Skeletal muscle satellite cell (primary cell): ENCODE measurements at regions not wholly inside any gene's neighbourhood (a gene's known extent, or its start where the extent isn't known, plus 50 kb on each side); places are given as distances from the start of the nearest gene placed in this dataset.
"Not testable (repeated sequence)": the region's sequence is repeated elsewhere in the genome, so short reads cannot be mapped to it uniquely, and the experiment has no call there.

ENCODE experiments used
- H3K27me3 ChIP-seq: 2 replicates; pipeline ENCODE4 v1.7.0; 2013; ENCODE audit warnings: low read length; ENCODE audit not compliant: control insufficient read depth, insufficient read depth
- H3K36me3 ChIP-seq: 2 replicates; pipeline ENCODE4 v1.7.0; 2013; ENCODE audit warnings: mild to moderate bottlenecking, control low read depth, low read length; ENCODE audit not compliant: insufficient read depth
- H3K4me1 ChIP-seq: 2 replicates; pipeline ENCODE4 v1.7.0; 2013; ENCODE audit warnings: low read length; ENCODE audit not compliant: control insufficient read depth, insufficient read depth
- H3K4me2 ChIP-seq: 2 replicates; pipeline ENCODE4 v1.7.0; 2013; ENCODE audit warnings: mild to moderate bottlenecking, low read length
- H3K4me3 ChIP-seq: 2 replicates; pipeline ENCODE4 v1.7.0; 2013; ENCODE audit warnings: low read length
- H3K9ac ChIP-seq: 2 replicates; pipeline ENCODE4 v1.7.0; 2013; ENCODE audit warnings: mild to moderate bottlenecking, low read depth, low read length, moderate library complexity
- H3K9me3 ChIP-seq: replicated peaks from 2 replicates; pipeline ENCODE4 v1.7.0; 2013; ENCODE audit warnings: mild to moderate bottlenecking, control low read depth, low read length

DNA sequence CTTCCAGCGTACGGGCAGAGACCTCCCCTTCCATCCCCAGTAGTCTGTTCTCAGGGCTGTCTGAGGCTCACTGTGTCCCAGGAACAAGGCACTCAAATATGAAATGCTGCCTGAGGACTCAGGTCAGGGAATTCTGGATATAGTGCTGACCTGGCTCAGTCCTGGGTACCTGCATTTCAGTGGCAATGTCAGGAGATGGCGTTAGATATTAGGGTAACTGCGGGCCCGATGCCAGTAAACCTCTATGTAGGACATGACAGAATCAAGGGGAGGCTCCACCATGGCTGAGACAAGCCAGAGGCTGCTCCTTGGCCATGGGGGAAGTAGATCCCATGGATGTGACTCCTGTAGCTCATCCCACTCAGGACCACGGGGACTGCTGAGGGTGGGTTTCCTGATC, 131.7 kb downstream of the ZNF280B start:
- not testable (repeated sequence) for H3K36me3 ChIP-seq, H3K4me2 ChIP-seq, H3K9ac ChIP-seq, H3K4me1 ChIP-seq, H3K4me3 ChIP-seq, H3K9me3 ChIP-seq
- H3K27me3 ChIP-seq: peaks cover 55% of the 10 kb centered on the region

DNA sequence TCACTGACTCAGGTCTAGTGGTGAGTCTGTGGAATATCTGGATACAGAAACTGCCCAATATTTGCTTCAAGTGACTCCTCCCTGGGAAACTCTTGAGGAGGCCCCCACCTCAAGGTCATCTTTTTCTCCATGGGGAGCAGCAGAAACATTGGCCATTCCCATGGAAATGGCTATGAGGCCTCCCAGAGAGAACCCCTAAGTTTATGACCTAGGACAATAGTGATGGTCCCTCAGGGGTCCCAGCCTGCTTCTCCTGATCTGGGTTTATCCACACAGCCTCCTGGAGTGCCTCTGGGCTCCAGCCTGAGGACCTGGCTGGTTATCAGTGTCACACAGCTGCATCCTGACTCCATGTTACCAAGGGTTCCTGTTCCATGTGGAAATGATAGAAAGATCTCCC, 131.2 kb downstream of the ZNF280B start:
- Histone ChIP-seq H3K36me3 (no peaks in the 10 kb centered on the region), H3K4me3 (no peak overlapping the region), H3K4me1 (no peaks in the 10 kb centered on the region), H3K9ac (no peak overlapping the region), H3K4me2 (no peak overlapping the region), H3K27me3 (peaks cover 52% of the 10 kb centered on the region), H3K9me3 (no peaks in the 10 kb centered on the region)

DNA sequence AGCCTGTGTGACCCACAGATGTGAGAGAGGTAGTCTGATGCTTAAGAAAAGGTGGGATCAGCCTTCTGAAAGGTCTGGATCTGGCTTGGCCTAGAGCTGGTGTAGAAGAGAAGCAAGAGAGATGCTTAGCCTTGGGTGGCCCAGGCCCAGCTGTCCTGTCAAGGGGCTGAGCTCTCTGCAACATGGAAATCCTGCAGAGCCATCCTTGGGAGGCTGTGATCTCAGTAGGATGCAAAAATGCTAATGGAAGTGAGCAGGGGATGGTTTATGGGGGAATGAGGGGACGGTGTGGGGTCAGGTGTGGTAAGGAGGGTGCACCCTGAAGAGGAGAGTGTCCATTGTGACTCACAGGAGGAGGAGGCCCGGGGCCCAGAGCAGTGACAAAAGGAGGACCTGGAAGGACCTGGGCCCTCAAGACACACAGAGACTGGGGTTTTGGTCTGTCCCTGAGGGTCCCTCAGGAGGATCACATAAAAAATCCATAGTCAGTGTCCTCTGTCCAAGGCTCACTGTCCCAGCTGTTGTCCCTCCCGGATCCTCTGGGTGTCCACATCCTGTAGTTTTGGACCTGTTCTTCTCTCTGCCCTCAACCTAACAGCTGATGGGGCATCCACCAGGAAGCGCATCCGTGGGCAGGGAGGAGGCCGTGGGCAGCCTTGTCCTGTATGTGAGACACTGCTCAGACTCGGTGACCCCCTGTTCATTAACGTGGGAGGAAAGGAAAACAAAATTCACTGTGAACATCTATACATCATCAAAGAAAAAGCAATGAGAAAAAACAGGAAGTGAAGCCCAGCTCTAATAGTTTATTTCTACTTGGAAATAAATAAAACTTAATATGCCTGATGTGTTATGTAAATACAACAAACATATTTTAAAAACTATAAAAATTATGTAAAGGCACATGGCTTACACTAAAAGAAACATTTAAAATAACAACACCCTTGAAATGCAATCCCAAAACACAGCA, 129.8 kb downstream of the ZNF280B start:
- Histone ChIP-seq H3K27me3 (peaks cover 52% of the 10 kb centered on the region), H3K4me1 (no peaks in the 10 kb centered on the region), H3K4me3 (no peak overlapping the region)

DNA sequence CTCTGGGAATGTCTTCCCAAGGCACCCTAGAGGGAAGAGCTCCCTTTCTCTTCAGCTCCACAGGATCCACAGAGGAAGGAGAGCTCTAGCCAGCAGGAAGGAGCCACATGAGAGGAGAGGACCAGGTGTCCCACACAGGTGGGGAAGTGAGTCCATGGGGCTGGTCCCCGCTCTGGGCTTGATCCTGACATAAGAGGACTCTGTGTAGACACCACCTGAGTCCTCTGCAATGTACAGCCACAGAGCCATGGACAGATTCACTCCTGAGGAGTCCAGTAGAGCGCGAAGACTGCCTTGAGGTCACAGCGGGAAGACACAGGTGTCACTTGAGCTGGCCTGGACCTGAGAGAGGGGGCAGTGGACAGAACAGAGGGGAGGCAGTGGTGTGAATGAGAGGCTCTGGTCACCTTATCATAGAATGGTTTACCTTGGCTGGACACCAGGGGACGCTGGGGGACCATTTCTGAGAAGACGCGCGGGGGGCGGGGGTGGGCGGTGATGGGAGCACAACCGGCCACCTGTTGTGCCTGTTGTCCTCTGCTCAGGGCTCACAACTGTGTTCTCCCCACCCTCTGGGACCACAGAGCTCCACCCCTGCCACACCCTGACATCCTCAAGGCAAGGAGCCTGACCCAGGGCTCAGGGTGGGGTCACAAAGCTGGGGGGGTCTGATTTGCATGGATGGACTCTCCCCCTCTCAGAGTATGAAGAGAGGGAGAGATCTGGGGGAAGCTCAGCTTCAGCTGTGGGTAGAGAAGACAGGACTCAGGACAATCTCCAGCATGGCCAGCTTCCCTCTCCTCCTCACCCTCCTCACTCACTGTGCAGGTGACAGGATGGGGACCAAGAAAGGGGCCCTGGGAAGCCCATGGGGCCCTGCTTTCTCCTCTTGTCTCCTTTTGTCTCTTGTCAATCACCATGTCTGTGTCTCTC, 128.2 kb downstream of the ZNF280B start:
- H3K27me3 ChIP-seq: peaks cover 52% of the 10 kb centered on the region
- H3K9ac ChIP-seq: no peak overlapping the region
- H3K4me1 ChIP-seq: no peaks in the 10 kb centered on the region
- no peaks in the 10 kb centered on the region for H3K36me3 ChIP-seq
- H3K4me2 ChIP-seq: no peak overlapping the region
- H3K9me3 ChIP-seq: no peaks in the 10 kb centered on the region
- no peak overlapping the region for H3K4me3 ChIP-seq

More for the DNA sequence above, 129.8 kb downstream of the ZNF280B start:
- no peak overlapping the region for H3K4me2 ChIP-seq
- no peaks in the 10 kb centered on the region for H3K36me3 ChIP-seq
- no peaks in the 10 kb centered on the region for H3K9me3 ChIP-seq
- no peak overlapping the region for H3K9ac ChIP-seq

DNA sequence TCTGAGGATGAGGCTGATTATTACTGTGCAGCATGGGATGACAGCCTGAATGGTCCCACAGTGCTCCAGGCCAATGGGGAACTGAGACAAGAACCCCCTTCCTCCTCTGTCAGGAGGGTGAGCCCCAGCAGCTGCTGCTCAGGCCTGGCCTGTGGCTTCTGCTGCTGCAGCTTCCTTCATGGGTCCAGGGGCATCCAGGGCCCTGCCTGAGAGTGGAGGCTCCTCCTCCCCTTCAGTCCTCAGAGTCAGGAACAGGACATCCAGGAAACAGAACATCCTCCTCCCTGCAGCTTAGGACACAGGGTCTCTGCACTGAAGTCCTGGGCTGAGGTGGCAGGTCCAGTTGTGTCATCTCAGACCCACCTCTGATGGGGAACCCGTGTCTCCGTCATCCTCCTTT, 127.2 kb downstream of the ZNF280B start:
- H3K27me3 ChIP-seq: peaks cover 44% of the 10 kb centered on the region
- H3K36me3 ChIP-seq, H3K9ac ChIP-seq, H3K4me1 ChIP-seq, H3K9me3 ChIP-seq, H3K4me2 ChIP-seq, H3K4me3 ChIP-seq: not testable (repeated sequence)

DNA sequence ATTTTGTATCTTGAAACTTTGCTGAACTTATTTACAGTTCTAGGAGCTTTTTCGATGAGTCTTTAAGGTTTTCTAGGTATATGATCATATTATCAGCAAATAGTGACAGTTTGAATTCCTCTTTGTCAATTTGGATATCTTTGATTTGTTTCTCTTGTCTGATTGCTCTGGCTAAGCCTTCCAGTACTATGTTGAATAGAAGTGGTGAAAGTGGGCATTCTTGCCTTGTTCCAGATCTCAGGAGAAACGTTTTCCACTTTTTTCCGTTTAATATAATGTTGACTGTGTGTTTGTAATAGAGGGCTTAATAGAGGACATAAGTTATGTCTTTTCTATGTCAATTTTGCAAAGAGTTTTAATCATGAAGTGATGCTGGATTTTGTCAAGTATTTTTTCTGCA, 124.3 kb downstream of the ZNF280B start:
- no peak overlapping the region for H3K4me3 ChIP-seq
- H3K36me3 ChIP-seq: no peaks in the 10 kb centered on the region
- H3K27me3 ChIP-seq: peaks cover 45% of the 10 kb centered on the region
- no peak overlapping the region for H3K9ac ChIP-seq
- no peaks in the 10 kb centered on the region for H3K4me1 ChIP-seq
- no peak overlapping the region for H3K4me2 ChIP-seq
- H3K9me3 ChIP-seq: no peaks in the 10 kb centered on the region

DNA sequence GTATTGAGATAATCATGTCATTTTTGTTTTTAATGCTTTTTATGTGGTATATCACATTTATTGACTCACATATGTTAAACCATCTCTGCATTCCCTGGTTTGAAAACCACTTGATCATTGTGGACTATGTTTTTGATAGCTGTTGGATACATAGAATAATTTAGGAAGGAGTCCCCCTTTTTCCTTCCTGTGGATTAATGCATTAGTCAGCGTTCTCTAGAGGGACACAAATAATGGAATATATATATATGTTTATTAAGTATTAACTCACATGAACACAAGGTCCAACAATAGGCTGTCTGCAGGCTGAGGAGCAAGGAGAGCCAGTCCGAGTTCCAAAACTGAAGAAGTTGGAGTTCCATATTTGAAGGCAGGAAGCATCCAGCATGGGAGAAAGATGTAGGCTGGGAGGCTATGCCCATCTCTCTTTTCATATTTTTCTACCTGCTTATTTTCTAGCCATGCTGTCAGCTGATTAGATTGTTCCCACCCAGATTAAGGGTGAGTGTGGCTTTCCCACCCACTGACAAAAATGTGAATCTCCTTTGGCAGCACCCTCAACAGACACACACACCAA, 123.8 kb downstream of the ZNF280B start:
- H3K27me3 ChIP-seq: peaks cover 42% of the 10 kb centered on the region

DNA sequence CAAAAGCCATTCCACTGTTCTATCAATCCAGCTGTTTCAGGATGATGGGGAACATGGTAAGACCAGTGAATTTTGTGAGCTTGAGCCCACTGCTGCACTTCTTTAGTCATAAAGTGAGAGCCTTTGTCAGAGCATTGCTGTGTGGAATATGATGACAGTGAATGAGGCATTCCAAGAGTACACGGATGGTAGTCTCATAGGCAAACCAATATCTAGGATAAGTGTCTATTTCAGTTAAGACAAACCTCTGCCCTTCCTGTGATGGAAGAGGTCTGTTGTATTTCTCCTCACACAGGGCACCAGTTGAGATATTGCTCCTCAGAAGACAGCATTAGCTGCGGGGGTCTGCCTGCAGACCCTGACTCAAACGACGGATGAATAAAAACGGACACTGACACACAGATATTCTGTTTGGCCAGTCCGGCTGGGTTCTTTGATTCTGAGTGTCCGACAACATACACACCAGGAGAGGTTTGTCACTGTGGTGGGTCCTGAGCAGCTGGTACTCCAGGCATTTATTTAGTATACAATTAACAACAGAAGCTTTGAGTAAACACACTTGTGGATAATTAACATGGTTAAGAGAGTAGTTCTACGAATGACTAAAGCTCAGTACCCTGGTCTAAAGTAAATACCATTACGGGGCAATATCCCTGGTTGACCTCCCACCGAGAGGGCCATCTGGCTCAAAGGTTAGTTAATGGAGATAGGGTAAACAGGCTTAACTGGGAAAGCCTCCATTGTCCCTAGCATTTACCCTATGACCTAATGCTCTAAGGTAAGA, 121.7 kb downstream of the ZNF280B start:
- Histone ChIP-seq H3K4me3 (no peak overlapping the region), H3K9ac (no peak overlapping the region), H3K9me3 (no peaks in the 10 kb centered on the region), H3K4me2 (no peak overlapping the region), H3K4me1 (no peaks in the 10 kb centered on the region), H3K27me3 (peaks cover 42% of the 10 kb centered on the region), H3K36me3 (no peaks in the 10 kb centered on the region)

More for the DNA sequence above, 123.8 kb downstream of the ZNF280B start:
- Histone ChIP-seq H3K4me1 (no peaks in the 10 kb centered on the region), H3K36me3 (no peaks in the 10 kb centered on the region), H3K9me3 (no peaks in the 10 kb centered on the region), H3K4me3 (no peak overlapping the region), H3K9ac (no peak overlapping the region), H3K4me2 (no peak overlapping the region)

DNA sequence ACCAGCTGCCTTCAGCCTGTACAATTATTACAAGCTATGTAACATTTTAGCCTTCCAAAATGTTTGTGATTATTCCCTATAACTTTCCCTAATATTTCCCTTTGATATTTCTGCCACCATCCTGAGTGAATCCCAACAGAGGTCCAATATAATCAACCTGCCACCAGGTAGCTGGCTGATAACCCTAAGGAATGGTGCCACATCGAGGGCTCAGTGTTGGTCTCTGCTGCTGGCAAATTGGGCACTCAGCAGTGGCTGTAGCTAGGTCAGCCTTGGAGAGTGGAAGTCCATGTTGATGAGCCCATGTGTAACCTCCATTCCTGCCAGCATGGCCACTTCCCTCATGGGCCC, 121.2 kb downstream of the ZNF280B start:
- Histone ChIP-seq H3K4me3 (no peak overlapping the region), H3K4me2 (no peak overlapping the region), H3K4me1 (no peaks in the 10 kb centered on the region), H3K9me3 (no peaks in the 10 kb centered on the region), H3K36me3 (no peaks in the 10 kb centered on the region), H3K27me3 (peaks cover 41% of the 10 kb centered on the region), H3K9ac (no peak overlapping the region)

DNA sequence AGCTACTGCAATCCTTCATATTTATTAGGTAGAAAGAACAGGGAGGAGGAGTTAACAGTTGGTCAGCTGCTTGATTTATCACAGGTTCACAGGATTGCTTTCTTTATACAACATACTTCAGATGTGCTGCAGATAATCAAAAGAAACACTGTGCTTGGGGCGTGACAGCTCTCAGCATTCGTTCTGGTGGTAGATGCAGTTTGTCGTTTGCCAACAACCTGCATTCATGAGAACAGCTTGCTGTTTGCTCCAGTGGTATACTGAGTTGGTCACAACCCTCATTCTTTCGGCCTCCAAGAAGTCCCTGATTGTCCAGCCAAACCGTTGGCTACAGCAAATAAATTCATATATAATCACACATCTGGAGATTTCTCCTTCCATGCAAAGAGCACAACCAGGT, 120.5 kb downstream of the ZNF280B start:
- Histone ChIP-seq H3K27me3 (peaks cover 34% of the 10 kb centered on the region), H3K9me3 (no peaks in the 10 kb centered on the region), H3K4me1 (no peaks in the 10 kb centered on the region), H3K9ac (no peak overlapping the region), H3K4me3 (no peak overlapping the region), H3K4me2 (no peak overlapping the region), H3K36me3 (no peaks in the 10 kb centered on the region)

DNA sequence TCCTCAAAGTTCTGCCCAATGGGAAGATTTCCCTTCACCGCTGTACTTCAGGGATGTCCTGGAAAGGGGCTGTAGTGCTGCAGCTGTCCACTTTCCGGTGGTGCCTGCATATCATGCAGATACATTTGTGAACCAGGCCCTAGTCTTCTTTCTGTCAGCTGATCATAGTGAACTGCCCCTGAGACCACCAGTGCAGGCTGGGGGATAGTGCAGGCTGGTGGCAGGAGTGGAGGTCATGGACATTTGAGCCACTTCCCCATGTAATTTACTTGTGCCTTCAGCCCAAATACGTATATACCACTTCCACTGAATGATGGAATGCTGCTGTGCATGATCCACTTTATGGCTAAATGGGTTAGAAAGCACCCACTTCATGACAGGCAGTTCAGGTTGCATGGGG, 120.0 kb downstream of the ZNF280B start:
- Histone ChIP-seq H3K27me3 (peaks cover 30% of the 10 kb centered on the region), H3K4me1 (no peaks in the 10 kb centered on the region), H3K4me3 (no peak overlapping the region), H3K4me2 (no peak overlapping the region), H3K9me3 (no peaks in the 10 kb centered on the region), H3K36me3 (no peaks in the 10 kb centered on the region), H3K9ac (no peak overlapping the region)
